BLaER1 (cell line): ENCODE measurements at regions not wholly inside any gene's neighbourhood (a gene's known extent, or its start where the extent isn't known, plus 50 kb on each side); places are given as distances from the start of the nearest gene placed in this dataset.
A peak's percentile ranks its signal among the peaks of the same experiment; 100 is the strongest.

ENCODE experiments used
- H3K27ac ChIP-seq: shearing (Covaris generic); formaldehyde crosslinking; 2 replicates; pipeline ENCODE4 v1.8.1; 2022
- H3K27me3 ChIP-seq: shearing (Covaris generic); formaldehyde crosslinking; 2 replicates; pipeline ENCODE4 v1.8.1; 2022
- H3K36me3 ChIP-seq: shearing (Covaris generic); formaldehyde crosslinking; 2 replicates; pipeline ENCODE4 v1.8.1; 2022
- H3K4me1 ChIP-seq: shearing (Covaris generic); formaldehyde crosslinking; 2 replicates; pipeline ENCODE4 v1.8.1; 2022
- H3K4me2 ChIP-seq: shearing (Covaris generic); formaldehyde crosslinking; 2 replicates; pipeline ENCODE4 v1.8.1; 2022
- H3K4me3 ChIP-seq: shearing (Covaris generic); formaldehyde crosslinking; 2 replicates; pipeline ENCODE4 v1.8.1; 2022
- H3K9ac ChIP-seq: shearing (Covaris generic); formaldehyde crosslinking; 2 replicates; pipeline ENCODE4 v1.8.1; 2022
- H3K9me3 ChIP-seq: shearing (Covaris generic); formaldehyde crosslinking; 2 replicates; pipeline ENCODE4 v1.8.1; 2022
- H4K20me1 ChIP-seq: shearing (Covaris generic); formaldehyde crosslinking; 2 replicates; pipeline ENCODE4 v1.8.1; 2022
- Cebpa-rat ChIP-seq: shearing (Covaris generic); IDR thresholded peaks from 2 replicates; pipeline ENCODE4 v1.8.1; 2022

DNA sequence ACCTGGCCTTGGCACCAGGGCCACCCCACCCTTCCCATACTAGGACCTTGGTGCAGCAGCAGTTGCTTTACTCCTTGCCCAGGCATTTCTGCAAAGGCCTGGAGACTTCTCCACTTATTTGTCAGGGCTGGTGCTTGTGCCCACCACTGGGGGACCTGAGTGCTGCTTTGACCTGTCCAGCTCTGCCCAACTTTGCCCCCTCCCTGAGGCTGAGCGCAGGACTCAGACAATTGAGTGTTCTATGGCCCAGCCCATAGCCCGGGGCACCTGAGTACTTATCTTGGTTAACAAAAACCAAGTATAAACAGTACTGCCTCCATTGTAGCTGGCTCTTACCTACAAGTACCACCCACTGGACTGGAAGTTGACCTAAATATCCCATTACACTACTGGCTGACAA, 406.1 kb upstream of the CHD1 start:
- Histone ChIP-seq H3K4me2 (no peak overlapping the region), H3K4me3 (no peak overlapping the region), H3K9me3 (no peaks in the 10 kb centered on the region; the same call in 1 of the 2 replicates), H3K27me3 (no peaks in the 10 kb centered on the region), H3K27ac (no peak overlapping the region), H3K9ac (no peak overlapping the region), H3K4me1 (no peaks in the 10 kb centered on the region), H3K36me3 (no peaks in the 10 kb centered on the region), H4K20me1 (no peaks in the 10 kb centered on the region)
- TF ChIP-seq Cebpa-rat = no peak

DNA sequence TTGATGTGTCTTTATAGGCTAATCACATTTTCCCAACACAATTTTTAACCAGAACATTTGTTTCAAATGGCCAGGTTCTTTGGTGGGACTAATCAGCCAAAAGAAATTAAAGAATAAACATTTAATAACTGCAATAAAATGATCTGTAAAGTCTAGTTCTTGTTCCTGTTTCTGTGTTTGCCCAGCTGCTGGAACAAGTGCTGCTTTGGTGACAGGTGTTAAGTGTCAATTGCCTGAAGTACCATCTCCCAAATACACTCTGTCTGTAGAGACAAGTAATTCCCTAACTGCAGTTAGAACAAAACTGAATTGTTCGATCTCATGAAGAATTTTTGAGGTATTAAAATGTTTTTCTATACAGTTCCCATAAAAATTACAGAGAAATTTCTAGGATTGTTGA, 402.3 kb upstream of the CHD1 start:
- no peaks in the 10 kb centered on the region for H3K9me3 ChIP-seq
- H3K36me3 ChIP-seq = no peaks in the 10 kb centered on the region
- no peak overlapping the region for H3K9ac ChIP-seq

DNA sequence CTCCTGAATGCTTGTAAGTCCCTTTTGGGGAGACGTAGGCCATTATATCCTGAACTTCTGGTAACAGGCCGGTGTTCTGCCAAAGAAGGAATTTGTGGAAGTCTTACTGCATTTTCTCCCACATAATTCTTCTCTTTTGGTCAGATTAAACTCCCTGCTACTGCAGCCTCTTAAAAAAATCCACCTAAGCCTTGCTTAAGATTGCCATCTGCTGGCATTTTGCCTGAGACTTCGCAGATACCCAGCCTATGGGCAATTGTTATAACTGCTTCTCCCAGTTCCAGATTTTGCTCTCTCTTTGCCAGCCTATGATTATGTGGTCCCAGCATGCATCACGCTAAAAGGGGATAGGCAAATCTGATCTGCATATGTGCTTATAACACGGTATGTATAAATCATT, 391.6 kb upstream of the CHD1 start:
- H3K27ac ChIP-seq = no peak overlapping the region
- no peaks in the 10 kb centered on the region for H3K9me3 ChIP-seq
- no peak overlapping the region for H3K9ac ChIP-seq
- TF ChIP-seq Cebpa-rat = no peak
- no peak overlapping the region for H3K4me2 ChIP-seq
- H3K4me3 ChIP-seq = no peak overlapping the region
- H4K20me1 ChIP-seq = no peaks in the 10 kb centered on the region
- H3K36me3 ChIP-seq = no peaks in the 10 kb centered on the region
- H3K4me1 ChIP-seq = peaks cover 14% of the 10 kb centered on the region
- no peaks in the 10 kb centered on the region for H3K27me3 ChIP-seq

More for the DNA sequence above, 402.3 kb upstream of the CHD1 start:
- Histone ChIP-seq H3K4me2 (no peak overlapping the region), H4K20me1 (no peaks in the 10 kb centered on the region), H3K27ac (no peak overlapping the region), H3K4me3 (no peak overlapping the region), H3K27me3 (no peaks in the 10 kb centered on the region), H3K4me1 (no peaks in the 10 kb centered on the region)
- TF ChIP-seq Cebpa-rat = no peak

DNA sequence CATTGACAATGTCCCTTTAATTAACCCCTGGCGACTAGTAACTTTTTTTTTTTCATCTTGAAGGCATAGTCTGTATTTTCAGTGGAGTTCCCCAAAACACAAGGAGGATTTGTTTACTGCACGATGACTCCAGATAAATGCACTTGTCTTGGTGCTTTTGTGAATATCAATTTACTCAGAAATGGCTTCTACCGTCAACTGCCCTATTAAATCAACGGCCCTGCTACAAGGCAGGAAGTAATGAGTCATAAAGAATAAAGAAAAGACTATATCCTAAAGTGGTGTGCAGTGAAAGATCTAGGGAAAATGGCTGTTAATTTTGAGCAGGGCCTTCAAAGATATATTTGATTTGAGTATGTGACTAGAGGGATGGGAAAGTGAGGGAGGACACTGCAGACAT, 388.3 kb upstream of the CHD1 start:
- H4K20me1 ChIP-seq = no peaks in the 10 kb centered on the region
- H3K4me3 ChIP-seq = no peak overlapping the region
- no peaks in the 10 kb centered on the region for H3K27me3 ChIP-seq
- H3K9ac ChIP-seq = no peak overlapping the region
- no peak overlapping the region for H3K27ac ChIP-seq
- no peaks in the 10 kb centered on the region for H3K9me3 ChIP-seq
- H3K4me2 ChIP-seq = no peak overlapping the region
- H3K36me3 ChIP-seq = no peaks in the 10 kb centered on the region
- peaks cover 46% of the 10 kb centered on the region for H3K4me1 ChIP-seq
- TF ChIP-seq Cebpa-rat = no peak

DNA sequence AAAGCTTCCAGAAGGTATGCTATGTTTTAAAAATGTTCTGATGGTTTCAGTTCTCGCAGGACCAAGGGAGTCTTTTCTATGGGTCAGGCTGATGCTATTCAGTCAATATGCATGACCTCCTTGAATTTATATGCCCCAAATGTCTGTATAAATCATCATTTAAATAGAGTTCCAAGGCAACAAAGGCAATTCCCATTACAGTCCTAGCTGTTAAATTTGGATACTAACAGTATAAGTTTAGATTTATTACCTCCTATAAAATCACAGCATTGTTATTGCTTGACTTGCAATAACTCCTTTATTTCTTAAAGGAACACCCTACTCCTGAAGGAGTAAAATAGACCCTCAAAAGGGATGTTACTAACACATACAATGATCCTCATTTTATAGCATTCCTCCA, 387.7 kb upstream of the CHD1 start:
- H3K4me3 ChIP-seq = no peak overlapping the region
- H3K27me3 ChIP-seq = no peaks in the 10 kb centered on the region
- no peak overlapping the region for H3K4me2 ChIP-seq
- no peak overlapping the region for H3K27ac ChIP-seq
- H3K9me3 ChIP-seq = no peaks in the 10 kb centered on the region
- H3K4me1 ChIP-seq = peaks cover 46% of the 10 kb centered on the region
- TF ChIP-seq Cebpa-rat = no peak
- H4K20me1 ChIP-seq = no peaks in the 10 kb centered on the region
- no peak overlapping the region for H3K9ac ChIP-seq
- H3K36me3 ChIP-seq = no peaks in the 10 kb centered on the region

DNA sequence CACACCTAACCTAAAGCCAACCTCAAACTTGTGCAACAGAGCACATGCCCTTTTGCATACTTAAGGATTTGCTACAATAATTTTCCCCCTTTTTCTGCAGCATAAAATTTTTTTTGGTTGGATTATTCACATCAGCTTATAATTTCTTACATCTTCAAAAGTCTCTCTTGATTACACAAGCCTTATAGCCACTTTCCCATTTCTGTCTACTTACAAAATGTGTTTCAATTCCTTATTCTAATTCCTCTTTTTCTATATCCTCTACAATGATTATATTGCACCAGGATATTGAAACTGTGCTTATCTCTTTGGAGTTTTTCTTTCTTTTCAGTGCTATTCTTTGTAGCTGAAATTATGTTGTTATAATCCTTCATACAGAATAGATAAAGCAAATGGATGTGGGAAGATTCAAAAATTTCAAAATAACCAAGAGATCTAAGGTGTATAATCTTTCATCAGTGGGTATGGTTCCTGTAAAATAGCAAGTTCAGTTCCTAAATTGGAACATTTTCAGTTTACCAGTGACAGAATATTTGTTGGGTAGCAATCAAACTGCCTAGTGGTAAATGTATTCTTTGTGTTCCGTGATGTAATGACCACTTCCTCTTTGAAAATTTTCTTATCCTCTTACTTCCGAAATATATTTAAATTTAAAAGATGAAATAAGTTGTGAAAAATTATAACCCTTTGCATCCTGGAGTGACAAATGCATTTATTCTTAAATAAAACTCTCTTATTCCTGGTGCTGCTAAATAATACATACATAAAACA, 386.8 kb upstream of the CHD1 start:
- H3K4me3 ChIP-seq = no peak overlapping the region
- H3K9me3 ChIP-seq = no peaks in the 10 kb centered on the region
- H3K4me2 ChIP-seq = peak overlapping the region; percentile 35
- H4K20me1 ChIP-seq = no peaks in the 10 kb centered on the region
- no peak overlapping the region for H3K27ac ChIP-seq
- no peak overlapping the region for H3K9ac ChIP-seq
- H3K27me3 ChIP-seq = no peaks in the 10 kb centered on the region
- H3K36me3 ChIP-seq = no peaks in the 10 kb centered on the region
- TF ChIP-seq Cebpa-rat = no peak
- H3K4me1 ChIP-seq = peaks cover 46% of the 10 kb centered on the region

- no peak for TF ChIP-seq Cebpa-rat
- H3K9me3 ChIP-seq = no peaks in the 10 kb centered on the region
- no peak overlapping the region for H3K27ac ChIP-seq
- H4K20me1 ChIP-seq = no peaks in the 10 kb centered on the region
- no peak overlapping the region for H3K4me3 ChIP-seq
- peak overlapping the region; percentile 35; the same call in 1 of the 2 replicates for H3K4me2 ChIP-seq
- no peak overlapping the region for H3K9ac ChIP-seq
- H3K4me1 ChIP-seq = peaks cover 46% of the 10 kb centered on the region
- no peaks in the 10 kb centered on the region for H3K27me3 ChIP-seq
- no peaks in the 10 kb centered on the region for H3K36me3 ChIP-seq
Observed at GRCh38 chr5:99314721-99315120, 385.9 kb upstream of the CHD1 start.

DNA sequence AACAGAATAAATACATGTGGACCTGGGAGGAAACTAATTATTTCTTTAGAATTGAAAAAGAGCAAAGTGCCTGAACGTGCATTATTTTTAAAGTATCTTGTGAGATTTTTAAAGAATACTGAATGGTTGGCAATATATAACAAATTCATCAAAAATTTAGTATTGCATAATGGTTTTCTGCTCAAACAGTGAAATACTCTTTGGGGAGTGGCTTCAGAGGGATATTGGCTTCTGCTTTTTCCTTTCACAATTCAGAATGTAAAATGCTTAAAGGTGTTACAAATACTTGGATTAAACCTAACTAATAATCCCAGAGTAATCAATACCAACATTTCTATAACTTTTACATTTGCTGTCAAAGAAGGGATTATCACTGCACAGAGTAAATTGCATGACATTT, 379.3 kb upstream of the CHD1 start:
- Histone ChIP-seq H3K36me3 (no peaks in the 10 kb centered on the region), H4K20me1 (no peaks in the 10 kb centered on the region), H3K4me1 (peaks cover 9% of the 10 kb centered on the region), H3K4me3 (no peak overlapping the region), H3K4me2 (no peak overlapping the region), H3K27me3 (no peaks in the 10 kb centered on the region), H3K9ac (no peak overlapping the region), H3K9me3 (no peaks in the 10 kb centered on the region), H3K27ac (no peak overlapping the region)
- no peak for TF ChIP-seq Cebpa-rat

GRCh38 chr5:99305045-99305580, 376.3 kb upstream of the CHD1 start:
- Histone ChIP-seq H3K4me2 (no peak overlapping the region), H3K9ac (no peak overlapping the region), H3K4me3 (no peak overlapping the region), H4K20me1 (no peaks in the 10 kb centered on the region), H3K9me3 (no peaks in the 10 kb centered on the region), H3K27me3 (no peaks in the 10 kb centered on the region), H3K4me1 (no peaks in the 10 kb centered on the region), H3K27ac (no peak overlapping the region), H3K36me3 (no peaks in the 10 kb centered on the region)
- TF ChIP-seq Cebpa-rat = no peak

- no peaks in the 10 kb centered on the region for H3K9me3 ChIP-seq
- no peak overlapping the region for H3K9ac ChIP-seq
- H4K20me1 ChIP-seq = no peaks in the 10 kb centered on the region
- H3K4me3 ChIP-seq = no peak overlapping the region
- no peak overlapping the region for H3K4me2 ChIP-seq
- no peaks in the 10 kb centered on the region for H3K27me3 ChIP-seq
- no peaks in the 10 kb centered on the region for H3K36me3 ChIP-seq
- H3K4me1 ChIP-seq = no peaks in the 10 kb centered on the region
- no peak overlapping the region for H3K27ac ChIP-seq
- TF ChIP-seq Cebpa-rat = no peak
Observed at GRCh38 chr5:99285606-99286005, 356.8 kb upstream of the CHD1 start.
